Keratinocyte (primary cell): ENCODE measurements at regions not wholly inside any gene's neighbourhood (a gene's known extent, or its start where the extent isn't known, plus 50 kb on each side); places are given as distances from the start of the nearest gene placed in this dataset.

Experiments used
- DNase-seq: peaks from one replicate; pipeline ENCODE4 v3.0.0-alpha.2; 2011; ENCODE audit warnings: low read depth, missing footprints, low spot score
- FAIRE-seq: peaks from 2 replicates; lab custom pipeline; 2011; peaks lifted over from hg19 to GRCh38; lab: Jason Lieb, UNC
- H2AFZ ChIP-seq: 2 replicates; pipeline ENCODE4 v1.6.0; 2012; ENCODE audit warnings: low read length, control low read depth, inconsistent platforms; ENCODE audit not compliant: control insufficient read depth
- H3K27ac ChIP-seq: 2 replicates; pipeline ENCODE4 v1.5.1; 2011; ENCODE audit warnings: low read length; ENCODE audit not compliant: control insufficient read depth, insufficient read depth
- H3K27me3 ChIP-seq: 3 replicates; pipeline ENCODE4 v1.6.0; 2011; ENCODE audit warnings: low read length; ENCODE audit not compliant: control insufficient read depth, insufficient read depth; ENCODE audit errors: extremely low read depth
- H3K36me3 ChIP-seq, 2 experiments: 2 replicates in 1 of 2; 3 replicates in 1 of 2; pipeline ENCODE4 v1.5.1; 2011; ENCODE audit warnings: low read length in 2 of 2, mild to moderate bottlenecking in 1 of 2; ENCODE audit not compliant: control insufficient read depth in 2 of 2, insufficient read depth in 2 of 2; ENCODE audit errors: extremely low read depth in 1 of 2
- H3K4me1 ChIP-seq: 3 replicates; pipeline ENCODE4 v1.5.1; 2011; ENCODE audit warnings: low read length; ENCODE audit not compliant: control insufficient read depth, insufficient read depth; ENCODE audit errors: extremely low read depth
- H3K4me2 ChIP-seq: 3 replicates; pipeline ENCODE4 v1.6.0; 2011; ENCODE audit warnings: low read depth, low read length; ENCODE audit not compliant: control insufficient read depth, insufficient read depth; ENCODE audit errors: extremely low read depth
- H3K4me3 ChIP-seq, 3 experiments: fragments of 200-600 bp in 1 of 3; sonication (generic) in 1 of 3; 2 replicates in 2 of 3; 3 replicates in 1 of 3; pipeline ENCODE4 v1.5.1; 2011 to 2016; ENCODE audit warnings: low read length in 3 of 3, mild to moderate bottlenecking in 3 of 3, control low read depth in 2 of 3, inconsistent platforms in 1 of 3, low read depth in 1 of 3, mixed read lengths in 1 of 3, mixed run types in 1 of 3, moderate library complexity in 1 of 3; ENCODE audit not compliant: control insufficient read depth in 2 of 3, insufficient read depth in 2 of 3; ENCODE audit errors: extremely low read depth in 1 of 3
- H3K79me2 ChIP-seq: 2 replicates; pipeline ENCODE4 v1.6.0; 2012; ENCODE audit warnings: low read length; ENCODE audit not compliant: control insufficient read depth, insufficient read depth
- H3K9ac ChIP-seq: 3 replicates; pipeline ENCODE4 v1.6.0; 2011; ENCODE audit warnings: low read length; ENCODE audit not compliant: control insufficient read depth, insufficient read depth; ENCODE audit errors: extremely low read depth
- H3K9me1 ChIP-seq: 3 replicates; pipeline ENCODE4 v1.6.0; 2011; ENCODE audit warnings: low read length; ENCODE audit not compliant: control insufficient read depth, insufficient read depth; ENCODE audit errors: extremely low read depth
- H3K9me3 ChIP-seq: 2 replicates; pipeline ENCODE4 v1.5.1; 2012; ENCODE audit warnings: low read depth, low read length; ENCODE audit not compliant: control insufficient read depth
- H4K20me1 ChIP-seq: 3 replicates; pipeline ENCODE4 v1.6.0; 2011; ENCODE audit warnings: low read length; ENCODE audit not compliant: control insufficient read depth, insufficient read depth; ENCODE audit errors: extremely low read depth
- EZH2 ChIP-seq: IDR thresholded peaks from one replicate; pipeline ENCODE4 v1.6.1; 2012; ENCODE audit warnings: inconsistent platforms, mild to moderate bottlenecking, low read length, moderate library complexity
- dilution Hi-C: fragments of 300-500 bp; cut with MboI; formaldehyde crosslinking; loops from one replicate; pipeline ENCODE4 v1.7.0; 2020; ENCODE audit warnings: low sequenced_read_pairs; ENCODE audit not compliant: extremely low pct_ligation_motif_present
- TF ChIP-seq, protein P1 (sequence below), 3 experiments: IDR thresholded peaks in 1 of 3; conservative IDR thresholded peaks in 1 of 3; optimal IDR thresholded peaks in 1 of 3; 2 replicates in 2 of 3; 3 replicates in 1 of 3; pipeline versions ENCODE3 to v1.5.1; 2011; ENCODE audit warnings: low read length in 3 of 3, mild to moderate bottlenecking in 3 of 3, moderate library complexity in 2 of 3, control low read depth in 1 of 3, inconsistent platforms in 1 of 3; ENCODE audit not compliant: insufficient read depth in 2 of 3; ENCODE audit errors: extremely low read depth in 1 of 3

DNA sequence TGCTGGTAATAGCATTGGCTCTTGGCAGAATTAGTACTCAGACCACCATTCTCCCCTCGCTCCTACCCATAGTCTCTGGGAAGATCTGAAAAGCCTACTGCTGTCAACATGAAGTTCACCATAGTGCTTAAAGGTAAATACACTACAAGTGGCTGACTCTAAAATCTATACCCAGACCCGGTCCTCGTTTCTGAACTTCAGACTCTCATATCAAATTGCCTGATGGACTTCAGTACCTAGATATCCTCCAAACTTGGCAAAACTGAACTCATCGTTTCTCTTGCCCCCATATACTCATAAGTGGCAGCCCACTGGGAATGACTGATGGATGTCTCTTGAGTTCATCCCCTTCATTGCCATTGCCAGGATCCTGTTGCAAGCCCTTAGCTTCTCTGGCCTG is 67.3 kb downstream of the VCPKMT start:
- dilution Hi-C loops = no loop called here
- no peak overlapping the region for H3K4me3 ChIP-seq
- no peak for FAIRE-seq

DNA sequence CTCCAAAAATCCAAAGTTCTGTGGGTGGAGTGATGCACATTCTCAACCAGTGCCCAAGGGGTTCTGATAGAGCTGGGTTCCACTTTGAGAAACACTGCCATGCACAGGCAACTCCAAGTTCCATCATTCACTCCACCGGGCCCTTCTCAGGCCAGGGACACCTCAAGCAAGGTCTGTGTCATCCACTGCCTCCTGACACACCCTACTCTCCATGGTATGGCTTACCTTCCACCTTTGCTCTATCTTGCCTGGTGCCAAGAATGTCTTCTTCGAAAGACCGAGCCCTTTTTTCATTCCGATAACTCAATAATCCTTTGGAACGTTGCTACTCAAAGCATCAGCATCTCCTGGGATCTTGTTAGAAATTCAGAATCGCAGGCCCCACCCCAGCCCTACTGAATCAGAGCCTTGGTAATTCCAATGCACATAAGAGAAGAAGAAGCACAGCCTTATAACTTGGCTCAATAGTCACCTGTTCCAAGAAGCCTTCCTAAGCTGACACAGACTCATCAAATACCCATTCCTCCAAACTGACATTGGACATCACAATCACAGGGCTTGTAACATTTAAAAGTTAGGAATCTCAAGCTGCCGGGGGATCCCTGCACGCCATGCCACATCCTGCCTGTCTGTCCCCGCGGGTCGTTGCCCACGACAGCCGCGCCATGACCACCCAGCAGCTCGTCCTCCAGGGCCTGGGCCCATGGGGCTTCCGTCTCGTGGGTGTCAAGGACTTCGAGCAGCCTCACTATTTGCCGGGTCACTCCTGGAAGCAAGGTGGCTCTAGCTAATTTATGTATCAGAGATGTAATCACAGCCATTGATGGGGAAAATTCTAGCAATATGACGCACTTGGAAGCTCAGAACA is 66.4 kb downstream of the VCPKMT start:
- no peaks in the 10 kb centered on the region for H4K20me1 ChIP-seq
- H3K9ac ChIP-seq = no peak overlapping the region
- no peaks in the 10 kb centered on the region for H3K9me3 ChIP-seq
- DNase-seq = no peak
- no peaks in the 10 kb centered on the region for H3K36me3 ChIP-seq
- H3K4me2 ChIP-seq = no peak overlapping the region
- peaks cover 2% of the 10 kb centered on the region for H3K4me1 ChIP-seq
- no peaks in the 10 kb centered on the region for H3K9me1 ChIP-seq
- no peaks in the 10 kb centered on the region for H3K79me2 ChIP-seq
- no peak overlapping the region for H3K4me3 ChIP-seq
- H3K27me3 ChIP-seq = no peaks in the 10 kb centered on the region
- FAIRE-seq = no peak
- H2AFZ ChIP-seq = no peak overlapping the region
- TF ChIP-seq, protein P1, sequence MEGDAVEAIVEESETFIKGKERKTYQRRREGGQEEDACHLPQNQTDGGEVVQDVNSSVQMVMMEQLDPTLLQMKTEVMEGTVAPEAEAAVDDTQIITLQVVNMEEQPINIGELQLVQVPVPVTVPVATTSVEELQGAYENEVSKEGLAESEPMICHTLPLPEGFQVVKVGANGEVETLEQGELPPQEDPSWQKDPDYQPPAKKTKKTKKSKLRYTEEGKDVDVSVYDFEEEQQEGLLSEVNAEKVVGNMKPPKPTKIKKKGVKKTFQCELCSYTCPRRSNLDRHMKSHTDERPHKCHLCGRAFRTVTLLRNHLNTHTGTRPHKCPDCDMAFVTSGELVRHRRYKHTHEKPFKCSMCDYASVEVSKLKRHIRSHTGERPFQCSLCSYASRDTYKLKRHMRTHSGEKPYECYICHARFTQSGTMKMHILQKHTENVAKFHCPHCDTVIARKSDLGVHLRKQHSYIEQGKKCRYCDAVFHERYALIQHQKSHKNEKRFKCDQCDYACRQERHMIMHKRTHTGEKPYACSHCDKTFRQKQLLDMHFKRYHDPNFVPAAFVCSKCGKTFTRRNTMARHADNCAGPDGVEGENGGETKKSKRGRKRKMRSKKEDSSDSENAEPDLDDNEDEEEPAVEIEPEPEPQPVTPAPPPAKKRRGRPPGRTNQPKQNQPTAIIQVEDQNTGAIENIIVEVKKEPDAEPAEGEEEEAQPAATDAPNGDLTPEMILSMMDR (optimal IDR thresholded peaks at IDR 0.05 in 1 of 3, IDR thresholded peaks at IDR 0.05 in 1 of 3, conservative IDR thresholded peaks at IDR 0.05 in 1 of 3; ENCODE audit: extremely low read depth in 1 of 3, insufficient read depth in 2 of 3, low read length in 3 of 3) = no peak
- no peak for TF ChIP-seq EZH2
- no peak overlapping the region for H3K27ac ChIP-seq
- dilution Hi-C loops = no loop called here

More for the DNA sequence above, 67.3 kb downstream of the VCPKMT start:
- TF ChIP-seq EZH2 = no peak
- H2AFZ ChIP-seq = no peak overlapping the region
- H3K9me3 ChIP-seq = no peaks in the 10 kb centered on the region
- no peaks in the 10 kb centered on the region for H3K4me1 ChIP-seq
- no peaks in the 10 kb centered on the region for H3K79me2 ChIP-seq
- DNase-seq = no peak
- no peaks in the 10 kb centered on the region for H3K36me3 ChIP-seq
- H3K9me1 ChIP-seq = no peaks in the 10 kb centered on the region
- H3K9ac ChIP-seq = no peak overlapping the region
- H4K20me1 ChIP-seq = no peaks in the 10 kb centered on the region
- H3K27ac ChIP-seq = no peak overlapping the region
- no peak overlapping the region for H3K4me2 ChIP-seq
- H3K27me3 ChIP-seq = no peaks in the 10 kb centered on the region
